ENCODE measurements at regions not wholly inside any gene's neighbourhood (a gene's known extent, or its start where the extent isn't known, plus 50 kb on each side); places are given as distances from the start of the nearest gene placed in this dataset.

DNA sequence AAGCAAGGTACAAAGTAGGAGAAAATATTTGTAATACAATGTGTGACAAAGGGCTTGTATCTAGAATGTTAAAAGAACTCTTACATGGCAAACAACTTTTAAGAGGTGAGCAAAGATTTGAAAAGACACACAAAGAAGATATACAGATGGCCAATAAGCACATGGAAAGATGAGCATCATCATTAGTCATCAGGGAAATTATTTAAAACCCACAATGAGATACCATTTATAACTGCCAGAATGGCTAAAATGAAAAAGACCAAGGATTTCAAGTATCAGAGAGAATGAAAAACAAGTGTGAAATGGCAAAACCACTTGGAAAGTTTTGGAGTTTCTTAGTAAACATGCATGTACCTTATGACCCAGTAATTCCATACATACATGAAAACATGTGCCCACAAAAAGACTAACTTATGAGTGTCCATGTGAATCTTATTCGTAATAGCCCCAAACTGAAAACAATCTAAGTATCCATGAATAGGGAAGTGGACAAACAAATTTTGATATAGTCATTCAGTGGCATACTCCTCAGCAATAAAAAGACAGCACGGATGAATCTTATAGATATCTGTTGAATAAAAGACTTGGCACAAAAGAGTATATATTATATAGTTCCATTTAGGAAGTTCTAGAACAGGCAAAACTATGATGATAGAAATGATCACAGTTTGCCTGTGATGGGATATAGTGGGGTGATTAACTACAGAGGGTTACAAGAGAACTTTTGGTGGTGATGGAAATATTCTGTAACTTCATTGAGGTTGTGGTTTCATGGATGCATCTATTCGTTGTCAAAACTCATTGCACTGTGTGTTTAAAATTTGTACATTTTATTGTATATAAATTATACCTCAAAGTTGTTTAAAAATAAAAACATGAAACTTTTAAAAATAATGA lies 82.0 kb downstream of the DISP1 start:
- TF ChIP-seq POLR2AphosphoS5 (IDR thresholded peaks at IDR 0.05; ENCODE audit: insufficient read depth in 1 of 2, low read depth in 1 of 2) (no peak), POLR2A (IDR thresholded peaks at IDR 0.05) (no peak)

Measured in vagina (tissue), 2 donors.